Right forelimb (tissue), 1 donor: ENCODE measurements at regions not wholly inside any gene's neighbourhood (a gene's known extent, or its start where the extent isn't known, plus 50 kb on each side); places are given as distances from the start of the nearest gene placed in this dataset.
A peak's percentile ranks its signal among the peaks of the same experiment; 100 is the strongest.

ENCODE experiments used
- DNase-seq: peaks from one replicate; pipeline ENCODE4 v3.0.0-alpha.2; 2018

DNA sequence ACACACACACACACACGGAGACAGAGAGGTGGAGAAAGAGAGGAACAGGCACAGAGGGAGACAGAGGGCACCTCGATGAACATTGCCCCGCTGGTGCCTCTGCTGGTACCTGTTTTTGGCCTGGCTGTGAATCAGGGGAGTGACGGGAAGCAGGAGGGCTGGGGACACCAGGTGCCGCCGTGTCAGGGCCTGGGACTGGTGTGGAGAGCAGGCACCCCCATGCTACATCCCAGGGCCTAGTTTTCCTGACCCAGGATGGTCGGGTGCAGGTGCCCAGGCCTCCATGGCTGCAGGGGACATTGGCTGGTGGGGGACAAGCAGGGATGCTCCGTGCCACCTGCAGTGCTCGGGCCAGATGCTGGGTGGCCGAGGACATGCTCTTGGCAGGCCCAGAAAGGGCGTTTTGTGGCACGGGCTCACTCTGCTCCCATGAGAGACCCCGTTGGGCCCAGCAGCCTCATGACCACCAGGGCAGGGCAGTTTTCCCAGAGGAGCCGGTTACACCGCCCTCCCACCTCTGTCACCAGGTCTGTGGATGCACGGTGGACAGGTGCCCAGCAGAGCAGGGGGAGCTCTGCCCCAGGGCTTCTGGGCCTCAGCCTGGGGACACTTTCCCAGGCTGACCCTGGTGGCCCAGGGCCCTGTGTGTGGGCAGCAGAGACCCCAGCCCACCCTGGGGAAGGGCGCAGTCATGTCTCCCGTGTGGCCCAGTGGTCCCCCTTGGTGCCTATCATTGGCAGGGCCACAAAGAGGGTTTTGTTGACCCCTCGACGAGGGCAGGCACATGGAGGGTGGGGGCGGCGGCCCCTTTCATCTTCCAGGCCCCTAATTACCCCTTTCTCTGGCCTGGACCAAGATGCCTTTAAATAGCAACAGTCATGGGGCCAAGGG lies 207.5 kb upstream of the RTL1 start:
- DNase-seq, result peak; percentile 34

DNA sequence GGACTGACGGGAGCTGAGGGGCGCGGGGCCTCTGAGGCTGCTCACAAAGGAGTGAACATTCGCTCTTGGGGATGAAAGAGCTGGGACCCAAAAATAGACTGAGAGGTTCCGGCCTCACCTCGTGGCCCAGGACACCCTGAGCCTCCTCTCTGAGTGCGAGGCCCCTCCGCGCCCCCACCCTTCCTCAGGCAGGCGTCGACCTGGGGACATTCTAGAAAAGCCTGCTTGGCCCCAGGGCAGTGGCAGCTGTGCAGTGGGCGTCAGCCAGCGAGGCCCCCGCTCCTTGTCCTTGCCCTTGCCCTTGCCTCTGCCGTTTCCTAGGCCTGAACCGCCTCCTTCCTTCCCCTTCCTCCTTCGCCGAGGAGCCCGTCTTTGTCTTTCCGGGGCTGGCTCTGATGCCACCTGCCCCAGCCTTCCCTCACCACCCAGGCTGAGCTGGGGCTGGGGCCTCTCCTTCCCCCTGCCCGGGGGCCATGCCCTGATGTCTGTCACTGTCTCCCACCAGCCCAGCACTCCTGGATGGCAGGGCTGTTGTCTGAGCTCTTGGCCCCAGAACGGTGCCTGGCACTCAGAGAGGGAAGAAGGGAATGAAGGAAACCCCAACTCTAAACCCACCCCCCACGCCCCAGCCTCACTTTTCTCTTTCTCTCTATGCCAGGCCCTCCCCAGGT lies 208.2 kb upstream of the RTL1 start:
- peak; percentile 34 for DNase-seq

DNA sequence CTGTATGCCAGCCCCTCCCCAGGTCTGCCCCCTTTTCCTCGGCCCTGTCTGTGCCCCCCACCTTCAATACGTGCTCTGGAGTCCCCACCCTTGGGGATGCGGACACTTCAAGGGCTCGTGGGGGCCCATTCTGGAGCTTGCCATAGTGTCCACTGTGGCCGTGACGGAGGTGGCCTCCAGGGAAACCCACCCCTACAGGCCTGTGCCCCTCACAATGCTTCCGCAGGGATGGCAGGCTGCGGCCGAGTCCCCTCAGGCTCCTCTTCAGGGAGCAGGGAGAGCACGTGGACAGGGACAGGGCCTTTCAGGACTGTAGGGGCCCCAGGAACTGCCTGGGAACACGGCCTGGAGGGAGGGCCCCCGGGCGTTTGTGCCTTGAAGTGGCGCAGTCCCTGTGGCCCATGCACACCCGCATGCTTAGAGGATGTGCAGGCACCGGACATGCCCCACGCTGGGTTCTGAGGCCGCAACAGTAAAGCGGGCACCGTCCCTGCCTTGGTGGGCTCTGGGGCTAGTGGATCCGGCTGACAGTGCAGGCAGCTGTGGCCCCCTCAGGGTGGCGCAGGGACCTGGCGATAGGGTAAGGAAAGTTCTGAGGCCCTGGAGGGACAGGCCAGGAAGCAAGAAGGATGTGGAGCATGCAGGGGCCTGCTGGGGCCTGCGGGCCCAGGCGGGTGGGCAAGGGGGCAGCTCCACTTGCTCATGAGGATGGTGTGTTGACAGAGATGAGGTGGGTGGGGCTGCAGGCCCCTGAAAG lies 209.0 kb upstream of the RTL1 start:
- DNase-seq, result peak; percentile 34

DNA sequence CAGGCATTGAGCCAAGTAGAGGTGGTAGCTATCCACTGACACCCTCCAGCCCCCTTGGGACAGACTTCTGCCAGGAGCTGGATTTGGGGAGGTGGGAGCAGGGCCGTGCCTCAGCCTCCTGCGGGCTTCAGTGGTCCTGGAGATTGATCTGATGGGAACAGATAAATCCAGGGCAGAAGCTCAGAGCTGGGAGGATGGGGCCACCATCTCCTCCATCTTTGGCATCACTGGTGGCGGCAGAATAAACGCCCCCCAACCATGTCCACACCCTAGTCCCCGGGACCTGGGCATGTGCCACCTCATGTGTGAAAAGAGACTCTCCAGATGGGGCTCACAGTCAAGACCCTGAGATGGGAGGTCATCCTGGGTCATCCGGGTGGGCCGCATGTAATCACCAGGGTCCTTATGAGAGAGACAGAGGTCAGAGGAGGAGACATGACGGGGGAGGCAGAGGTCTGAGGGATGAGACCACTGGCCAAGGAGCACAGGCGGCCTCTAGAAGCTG lies 209.6 kb upstream of the RTL1 start:
- DNase-seq, result peak; percentile 26

DNA sequence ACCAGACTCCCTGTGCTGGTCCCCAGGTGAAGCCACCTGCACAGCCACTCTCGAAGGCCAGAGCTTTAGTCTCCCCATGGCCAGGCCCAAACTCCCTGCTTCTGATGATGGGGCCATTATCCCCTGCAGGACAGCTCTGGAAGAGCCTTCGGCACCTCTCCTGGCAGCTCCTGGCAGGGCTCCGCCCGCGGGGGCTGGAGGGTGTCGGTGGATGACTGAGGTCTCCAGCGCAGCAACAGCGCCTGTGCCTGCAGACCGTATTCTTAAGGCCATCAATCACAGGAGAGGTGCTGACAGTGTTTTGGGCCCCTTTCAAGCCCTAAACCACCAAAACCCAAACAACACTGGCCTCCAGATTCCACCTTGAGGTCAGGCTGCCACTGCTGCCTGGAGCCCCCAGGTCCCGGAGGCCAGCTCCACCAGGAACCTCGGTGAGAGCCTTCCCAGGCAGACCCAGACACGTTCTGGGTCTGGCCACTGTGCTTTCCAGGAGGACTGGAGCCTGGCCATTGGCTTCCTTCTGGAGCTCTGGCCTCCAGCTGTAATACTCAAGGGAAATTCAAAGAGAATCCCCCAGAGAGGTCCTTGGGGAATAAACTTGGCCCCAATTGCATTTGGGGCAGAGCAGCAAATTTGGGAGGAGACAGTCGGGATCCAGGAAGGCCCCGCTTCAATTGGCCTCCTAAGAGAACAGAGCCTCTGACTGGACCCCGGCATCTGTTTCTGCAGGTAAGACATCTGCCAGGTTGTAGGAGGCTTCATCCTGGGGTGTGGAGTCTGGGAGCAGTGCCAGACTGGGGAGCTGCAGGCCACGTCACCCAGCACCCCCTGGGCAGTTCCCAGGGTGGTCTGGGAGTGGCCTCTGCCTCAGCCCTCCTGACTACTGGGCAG lies 210.6 kb upstream of the RTL1 start:
- peak; percentile 30 for DNase-seq

DNA sequence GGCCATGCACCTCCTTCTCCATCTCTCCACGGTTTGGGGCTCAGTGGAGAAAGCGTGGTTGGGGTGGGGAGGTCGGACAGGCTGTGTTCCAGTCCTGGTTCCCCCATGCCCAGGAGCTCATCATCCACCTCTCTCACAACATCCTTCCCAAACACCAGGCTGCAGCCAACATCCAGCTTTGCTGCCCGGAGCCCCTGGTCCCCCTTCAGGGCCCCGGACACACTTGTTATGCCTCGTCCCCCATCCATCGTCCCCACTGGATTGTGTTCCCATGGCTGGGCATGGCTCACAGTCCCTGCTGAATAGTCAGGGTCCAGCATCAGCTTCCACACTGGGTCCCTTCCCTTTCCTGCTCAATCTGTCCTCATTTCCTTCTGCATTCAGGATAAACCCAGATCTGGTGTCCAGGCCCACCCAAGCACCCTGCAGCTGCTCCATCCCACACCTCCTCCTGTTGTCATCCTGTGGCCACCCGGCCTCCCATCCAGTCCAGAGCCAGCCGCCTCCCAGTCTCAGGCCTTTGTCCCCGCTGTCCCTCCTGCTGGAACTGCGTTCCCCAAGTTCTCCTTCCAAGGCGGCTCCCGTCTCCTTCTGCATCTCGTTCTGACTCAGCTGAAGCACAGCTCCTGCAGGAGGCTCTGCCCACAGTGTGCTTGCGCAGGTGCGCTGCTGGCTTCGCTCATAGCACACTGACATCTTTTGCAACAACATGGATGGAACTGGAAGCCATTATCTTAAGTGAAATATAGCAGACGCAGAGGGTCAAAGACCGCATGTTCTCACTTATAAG lies 211.4 kb upstream of the RTL1 start:
- peak; percentile 33 for DNase-seq

DNA sequence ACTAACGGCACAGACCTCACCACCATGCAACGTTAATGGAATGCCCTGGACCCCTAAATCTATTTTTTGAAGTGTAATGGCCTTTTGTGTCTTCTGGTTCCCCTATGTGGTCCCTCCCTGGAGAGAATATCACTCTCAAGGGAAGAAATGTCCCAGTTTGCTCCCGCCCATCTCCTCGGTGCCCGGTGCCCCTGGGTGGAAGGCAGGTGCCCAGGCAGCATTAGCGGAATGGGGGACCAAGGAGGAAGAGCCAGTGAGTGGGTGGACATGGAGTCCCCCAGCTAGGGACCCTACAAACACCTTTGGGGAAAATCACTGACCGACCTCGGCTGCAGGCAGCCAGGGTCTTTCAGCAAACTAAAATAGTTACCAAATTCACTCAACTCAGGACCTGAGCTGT lies 212.1 kb upstream of the RTL1 start:
- DNase-seq, result no peak

DNA sequence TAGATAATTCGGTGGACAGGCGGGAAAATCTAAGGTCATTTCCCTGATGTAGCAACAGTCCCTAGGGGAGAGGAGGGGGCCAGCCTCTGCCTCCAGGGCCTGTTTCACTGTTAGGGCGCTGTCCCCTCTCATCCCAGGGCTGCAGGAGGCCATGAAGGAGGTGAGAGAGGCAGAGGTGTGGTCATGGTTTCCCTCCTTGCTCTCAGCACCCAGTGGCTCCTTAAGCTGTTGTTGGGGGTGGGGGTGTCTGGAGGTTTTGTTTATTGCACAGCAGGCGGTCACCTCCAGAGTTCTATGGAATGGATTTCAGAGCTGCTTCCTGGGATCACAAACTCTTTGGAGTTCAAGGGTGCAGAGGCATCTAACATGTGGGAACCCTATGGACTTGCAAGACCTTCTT lies 212.5 kb upstream of the RTL1 start:
- peak; percentile 17 for DNase-seq

DNA sequence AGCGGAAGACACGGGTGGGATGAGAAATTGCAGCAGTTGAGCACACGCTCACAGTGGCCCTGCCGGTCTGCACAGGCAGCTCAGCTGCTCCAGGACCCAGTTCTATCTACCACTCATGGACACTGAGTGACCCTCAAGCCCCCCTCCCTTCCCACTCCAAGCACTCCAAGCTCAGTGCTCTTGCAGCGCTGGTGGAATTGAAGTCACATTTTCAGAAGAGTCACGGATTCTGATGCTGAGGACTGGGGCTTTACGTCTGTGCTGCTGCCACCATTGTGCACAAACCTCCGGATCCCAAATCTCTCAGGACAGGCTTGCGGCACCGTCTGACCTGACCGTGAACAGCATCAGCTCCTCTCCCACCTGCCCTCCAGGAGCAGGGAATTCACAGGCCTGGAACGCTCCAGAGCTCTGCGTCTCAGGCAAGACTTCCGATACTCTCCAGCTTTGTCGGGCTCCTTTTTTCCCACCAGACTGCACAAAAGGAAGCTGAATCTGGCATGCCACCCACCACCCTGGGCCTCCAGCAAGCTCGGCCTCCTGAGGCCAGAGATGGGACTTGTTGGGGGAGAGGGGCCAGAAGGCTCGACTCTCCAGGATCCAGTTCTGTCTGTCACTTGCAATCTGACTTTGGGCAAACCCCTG lies 213.1 kb upstream of the RTL1 start:
- DNase-seq, result no peak

DNA sequence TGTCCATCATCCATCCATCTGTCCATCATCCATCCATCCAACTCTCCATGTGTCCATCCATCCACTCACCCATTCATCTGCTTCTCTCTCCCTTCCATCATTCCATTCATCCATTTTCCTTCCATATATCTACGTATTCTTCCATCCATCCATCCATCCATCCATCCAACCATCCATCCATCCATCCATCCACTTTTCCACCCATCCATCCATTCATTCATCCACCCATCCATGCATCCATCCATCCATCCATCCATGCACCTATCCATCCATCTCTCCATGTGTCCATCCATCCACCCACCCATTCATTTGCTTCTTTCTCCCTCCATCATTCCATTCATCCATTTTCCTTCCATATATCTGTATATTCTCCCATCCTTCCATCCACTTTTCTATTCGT lies 214.0 kb upstream of the RTL1 start:
- no peak for DNase-seq

DNA sequence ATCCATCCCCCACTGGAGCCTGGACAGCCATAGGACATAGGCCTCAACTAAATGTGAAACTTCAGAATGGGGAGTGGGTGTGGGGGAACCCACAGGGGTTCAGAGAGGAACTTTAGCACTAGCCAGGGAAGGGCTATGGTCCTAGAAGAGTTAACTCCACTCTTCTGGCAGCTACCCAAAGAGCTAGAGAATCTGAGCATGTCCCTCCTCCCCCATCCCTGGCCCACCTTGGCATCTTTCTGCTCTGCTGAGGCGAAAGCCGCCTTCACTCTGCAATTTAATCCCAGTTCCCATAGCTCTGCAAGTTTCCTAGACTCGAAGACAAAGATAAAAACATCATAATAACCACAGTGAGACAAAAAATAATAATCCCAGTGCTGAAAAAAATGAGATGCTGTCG lies 214.7 kb upstream of the RTL1 start:
- DNase-seq, result peak; percentile 24

DNA sequence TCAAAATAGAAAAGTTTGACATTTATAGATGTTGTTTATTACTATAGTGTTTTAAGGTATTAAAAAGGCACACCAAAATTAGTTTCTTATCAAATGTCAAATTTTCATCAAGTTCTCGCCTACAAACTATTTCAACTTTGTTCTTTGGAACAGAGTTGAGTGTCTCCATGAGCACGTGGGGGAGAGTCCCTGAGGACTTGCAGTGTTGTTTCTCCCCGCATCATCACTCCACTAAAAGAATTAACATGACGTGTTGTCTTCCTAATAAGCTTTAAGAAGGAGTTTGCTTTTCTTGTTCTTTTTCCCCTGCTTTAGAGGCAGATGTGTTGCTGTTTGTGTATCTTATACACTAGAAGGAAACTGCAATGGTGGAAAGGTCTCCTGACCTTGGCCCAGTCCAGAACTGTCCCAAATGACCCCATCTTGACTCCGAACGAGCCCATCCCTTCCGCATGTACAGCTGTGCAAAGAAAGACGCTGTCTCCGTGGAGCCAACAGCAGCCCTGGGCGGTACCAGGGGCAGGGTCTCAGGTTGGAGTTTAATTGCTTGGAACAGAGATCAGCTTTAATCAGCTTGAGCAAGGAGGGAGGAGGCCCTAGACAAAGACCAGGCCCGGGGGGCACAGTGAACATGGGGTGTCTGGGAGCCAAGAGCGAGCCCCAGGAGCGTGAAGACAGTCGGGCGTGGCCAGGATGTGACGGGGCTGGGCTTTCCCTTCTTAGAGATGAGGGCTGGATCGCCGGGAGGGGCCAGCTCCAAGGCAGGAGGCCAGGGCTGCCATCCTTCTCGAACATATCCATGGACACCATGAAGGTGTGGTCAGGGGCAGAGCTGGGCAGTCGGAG lies 215.4 kb upstream of the RTL1 start:
- peak; percentile 42 for DNase-seq

DNA sequence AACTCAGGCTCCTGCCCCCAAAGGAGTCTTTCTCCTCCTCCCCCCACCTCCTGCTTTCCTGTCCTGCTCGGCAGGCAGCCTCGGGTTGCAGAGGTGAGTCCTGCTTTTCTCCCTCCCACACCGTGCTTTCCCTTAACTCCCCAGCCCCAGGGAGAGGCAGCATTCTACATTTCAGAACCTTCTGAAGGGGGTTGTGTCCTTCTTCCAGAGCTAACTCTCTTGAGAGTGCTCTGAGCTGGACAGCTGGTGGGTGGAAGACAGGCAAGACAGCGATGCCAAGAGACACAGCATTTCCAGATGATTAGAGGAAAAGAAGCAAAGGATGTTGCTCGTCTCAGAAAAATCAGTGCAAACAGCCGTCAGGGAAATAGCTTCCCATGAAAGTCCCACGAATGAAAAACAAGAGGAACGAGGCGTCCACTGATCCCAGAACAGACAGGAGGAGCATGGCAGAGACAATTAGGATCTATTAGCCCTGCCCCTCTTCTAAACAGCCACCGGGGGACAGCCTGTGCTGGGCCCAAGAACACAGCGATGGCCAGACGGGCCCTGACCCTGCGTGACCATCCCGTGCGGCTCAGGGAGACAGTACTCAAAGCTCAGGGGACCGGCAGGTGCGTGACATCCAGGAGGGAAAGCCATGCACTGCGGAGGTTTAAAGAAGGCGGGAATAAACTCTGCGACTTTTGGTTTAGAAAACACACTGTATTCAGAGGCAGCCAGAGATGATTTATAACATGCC lies 216.5 kb upstream of the RTL1 start:
- peak; percentile 50 for DNase-seq

DNA sequence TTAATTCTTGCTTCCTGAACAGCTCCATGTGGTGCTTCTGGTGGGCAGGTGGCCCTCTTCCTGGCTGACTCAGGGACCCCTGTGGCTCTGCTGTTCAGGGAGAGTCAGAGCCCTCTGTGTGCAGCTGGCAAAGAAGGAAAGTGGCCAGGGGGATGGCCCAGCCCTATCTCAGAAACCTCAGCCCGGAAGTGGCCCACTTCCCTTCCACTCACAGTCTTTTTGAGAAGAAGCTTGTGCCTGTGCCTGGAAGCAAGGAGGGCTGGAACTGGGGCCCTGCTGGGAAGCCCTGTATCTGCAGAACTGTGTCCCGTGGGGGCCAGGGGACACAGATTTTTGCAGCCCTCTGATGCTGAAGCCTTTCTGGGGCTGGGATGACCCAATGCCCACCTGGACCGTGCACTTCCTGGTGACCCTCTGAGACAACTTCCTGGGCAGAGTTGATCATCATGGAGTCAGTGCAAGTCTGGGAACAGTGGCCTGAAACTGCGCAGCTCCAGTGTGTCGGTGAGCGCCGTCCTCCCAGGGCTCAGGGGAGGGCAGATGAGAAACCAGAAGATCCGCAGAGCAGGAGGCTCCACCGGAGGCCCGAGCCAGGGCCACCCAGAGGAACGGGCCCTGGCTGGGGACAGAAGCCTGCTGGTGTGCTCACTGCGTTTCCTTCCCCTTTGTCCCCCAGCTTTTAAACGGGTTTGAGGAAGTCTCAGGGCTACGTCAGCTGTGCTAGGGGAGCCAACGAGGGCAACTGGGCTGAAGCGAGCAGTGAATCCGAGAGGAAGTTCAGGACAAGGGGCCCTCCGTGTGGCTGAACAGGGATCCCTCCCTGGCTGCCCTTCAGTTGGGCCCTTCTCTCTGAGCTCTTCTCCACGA lies 217.4 kb upstream of the RTL1 start:
- peak; percentile 50 for DNase-seq

DNA sequence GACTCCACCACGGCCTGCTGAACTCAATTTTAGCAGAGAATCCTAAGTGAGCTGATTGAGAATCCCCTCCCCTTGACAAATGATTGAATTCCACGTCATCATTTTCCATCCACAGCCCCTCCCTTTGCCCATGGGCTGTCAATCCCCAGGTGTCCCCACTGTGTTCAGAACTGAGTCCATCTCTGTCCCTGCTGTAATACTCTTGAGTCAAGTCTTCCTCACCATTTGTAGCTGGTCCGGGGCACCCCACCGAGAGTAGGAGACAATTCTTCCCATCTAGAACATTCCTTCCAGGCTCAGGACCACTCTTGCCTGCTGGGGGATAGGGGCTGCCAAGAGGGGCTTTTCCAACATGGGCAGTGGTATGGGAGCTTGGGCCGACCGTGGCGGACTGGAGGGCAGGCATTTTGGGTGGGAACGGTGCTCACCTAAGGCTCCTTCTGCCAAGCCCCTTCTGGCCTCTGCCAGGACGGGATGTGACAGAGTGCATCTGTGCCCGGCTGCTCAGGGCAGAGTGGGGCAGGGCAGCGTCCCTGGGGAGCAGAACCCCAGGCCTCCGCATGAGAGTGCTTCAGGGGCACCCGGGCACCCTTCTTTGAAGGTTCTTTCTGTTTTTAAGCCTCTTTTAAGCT lies 218.1 kb upstream of the RTL1 start:
- peak; percentile 37 for DNase-seq

DNA sequence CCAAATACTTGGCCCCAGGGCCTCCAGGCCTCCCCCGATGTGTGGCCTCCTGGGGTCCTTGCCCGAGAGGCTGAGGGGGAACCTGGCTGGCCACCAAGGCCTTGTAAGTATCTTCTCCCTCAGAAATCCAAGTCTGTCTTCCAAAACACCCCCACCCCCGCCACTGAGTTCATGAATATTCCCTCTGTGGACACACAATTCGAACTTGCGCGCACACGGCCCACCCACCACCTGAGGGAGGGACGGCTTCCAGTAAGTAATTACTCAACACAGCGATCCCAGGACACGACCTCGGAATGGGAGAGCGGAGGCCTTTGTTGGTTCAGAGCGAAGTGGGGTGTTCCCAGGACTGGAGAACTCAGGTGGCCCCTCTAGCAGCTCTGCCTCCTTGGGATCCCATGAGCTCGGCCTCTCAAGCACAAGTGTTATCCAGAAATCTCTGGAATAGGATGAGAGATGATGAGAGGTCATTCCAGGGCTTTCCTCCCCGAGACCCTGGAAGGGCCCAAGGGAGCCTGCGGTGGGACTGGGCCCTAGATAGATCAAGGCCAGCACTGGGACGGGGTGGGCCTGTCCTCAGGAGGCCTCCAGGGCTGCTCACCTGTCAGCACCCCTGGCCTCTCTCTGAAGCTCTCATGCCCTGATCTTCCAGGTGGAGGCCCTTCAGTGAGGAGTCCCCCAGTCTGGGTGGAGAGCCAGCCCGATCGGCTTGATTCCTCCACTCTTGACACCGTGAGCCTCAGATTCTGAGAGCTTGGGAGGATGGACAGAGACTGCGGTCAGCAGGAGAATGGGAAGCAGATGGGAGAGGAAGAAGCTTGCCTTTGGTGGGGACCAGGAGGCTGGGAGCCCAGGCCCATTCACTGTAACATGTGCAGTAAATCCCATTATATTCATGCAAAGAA lies 219.0 kb upstream of the RTL1 start:
- DNase-seq, result peak; percentile 48
